ENCODE measurements at regions not wholly inside any gene's neighbourhood (a gene's known extent, or its start where the extent isn't known, plus 50 kb on each side); places are given as distances from the start of the nearest gene placed in this dataset.

DNA sequence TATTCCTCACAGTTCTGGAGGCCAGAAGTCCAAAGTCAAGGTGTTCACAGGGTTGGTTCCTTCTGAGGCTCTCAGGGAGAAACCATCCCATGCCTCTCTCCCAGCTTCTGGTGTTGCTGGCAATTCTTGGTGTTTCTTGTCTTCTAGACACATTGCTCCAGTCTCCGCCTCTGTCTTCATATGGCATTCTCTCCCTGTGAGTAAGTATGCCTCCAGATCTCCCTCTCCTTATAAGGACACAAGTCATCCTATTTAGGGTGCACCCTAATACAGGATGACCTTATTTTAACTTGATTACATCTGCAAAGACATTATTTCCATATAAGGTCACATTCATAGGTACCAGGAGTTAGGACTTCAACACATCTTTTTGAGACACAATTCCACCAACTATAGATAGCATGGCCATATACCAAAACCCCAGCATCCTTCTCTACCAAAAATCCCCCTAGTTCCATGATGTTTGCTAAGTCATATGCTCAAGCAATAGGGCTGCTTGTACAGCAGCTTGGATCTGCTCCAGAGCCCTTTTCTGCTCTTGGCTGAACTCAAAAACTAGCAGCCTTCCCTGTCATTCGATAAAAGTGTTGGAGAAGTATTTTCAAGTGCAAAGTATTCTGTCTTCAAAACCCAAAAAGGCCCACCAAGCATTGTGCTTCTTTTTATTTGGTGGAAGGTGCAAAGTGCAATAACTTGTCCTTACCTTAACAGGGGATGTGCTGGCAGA lies 79.2 kb upstream of the CMKLR1 start:
- TF ChIP-seq POLR2AphosphoS5 (IDR thresholded peaks at IDR 0.05; ENCODE audit: low read depth, low read length) (no peak), POLR2A (IDR thresholded peaks at IDR 0.05; ENCODE audit: low read depth, low read length) (no peak), PAX5 (IDR thresholded peaks at IDR 0.05; ENCODE audit: insufficient read depth, low read length, severe bottlenecking) (no peak)
